Memory B cell (primary cell): ENCODE measurements at regions not wholly inside any gene's neighbourhood (a gene's known extent, or its start where the extent isn't known, plus 50 kb on each side); places are given as distances from the start of the nearest gene placed in this dataset.
A peak's percentile ranks its signal among the peaks of the same experiment; 100 is the strongest.

Source experiments
- ATAC-seq: fragments of 150-1000 bp; cut with Tn5 transposase; 2 replicates; pipeline ENCODE4 v1.10.0; 2021; ENCODE audit warnings: low read depth, mild to moderate bottlenecking, moderate library complexity
- DNase-seq, 2 donors: peaks; one replicate each; pipeline ENCODE4 v3.0.0; 2022; ENCODE audit warnings: low spot score in 2 of 2
- H3K27ac Mint-ChIP-seq: one replicate; pipeline ENCODE4 v1.8.0; 2022; ENCODE audit warnings: mild to moderate bottlenecking, moderate library complexity, mixed read lengths
- H3K27me3 Mint-ChIP-seq: one replicate; pipeline ENCODE4 v1.8.0; 2022; ENCODE audit warnings: mixed read lengths
- H3K36me3 Mint-ChIP-seq: one replicate; pipeline ENCODE4 v1.8.0; 2022; ENCODE audit warnings: mild to moderate bottlenecking, mixed read lengths
- H3K4me1 Mint-ChIP-seq: one replicate; pipeline ENCODE4 v1.8.0; 2022; ENCODE audit warnings: mixed read lengths
- H3K4me3 Mint-ChIP-seq: one replicate; pipeline ENCODE4 v1.8.0; 2022; ENCODE audit warnings: mild to moderate bottlenecking, moderate library complexity, mixed read lengths
- H3K9me3 Mint-ChIP-seq: one replicate; pipeline ENCODE4 v1.8.0; 2022; ENCODE audit warnings: mixed read lengths

GRCh38 chr1:222452031-222452430, 95.9 kb downstream of the HHIPL2 start:
- Mint-ChIP-seq H3K4me1 (peaks cover 2% of the 10 kb centered on the region), H3K27ac (no peak overlapping the region), H3K4me3 (no peak overlapping the region), H3K9me3 (no peaks in the 10 kb centered on the region), H3K27me3 (no peaks in the 10 kb centered on the region), H3K36me3 (no peaks in the 10 kb centered on the region)
- DNase-seq: no peak
- ATAC-seq: no peak

- ATAC-seq: no peak
- DNase-seq: no peak
- no peaks in the 10 kb centered on the region for H3K9me3 Mint-ChIP-seq
- H3K36me3 Mint-ChIP-seq: no peaks in the 10 kb centered on the region
- H3K27ac Mint-ChIP-seq: no peak overlapping the region
- H3K27me3 Mint-ChIP-seq: peaks cover 8% of the 10 kb centered on the region
- no peaks in the 10 kb centered on the region for H3K4me1 Mint-ChIP-seq
- no peak overlapping the region for H3K4me3 Mint-ChIP-seq
Measured at GRCh38 chr1:222443566-222443965, 104.3 kb downstream of the HHIPL2 start.

GRCh38 chr1:222441066-222441465, 106.8 kb downstream of the HHIPL2 start:
- Mint-ChIP-seq H3K4me1 (no peaks in the 10 kb centered on the region), H3K4me3 (no peak overlapping the region), H3K9me3 (no peaks in the 10 kb centered on the region), H3K36me3 (no peaks in the 10 kb centered on the region), H3K27ac (no peak overlapping the region), H3K27me3 (peaks cover 7% of the 10 kb centered on the region)
- ATAC-seq (no peak), DNase-seq (no peak)

GRCh38 chr1:222424826-222425225, 123.1 kb downstream of the HHIPL2 start:
- no peak overlapping the region for H3K27ac Mint-ChIP-seq
- peaks cover 15% of the 10 kb centered on the region for H3K4me1 Mint-ChIP-seq
- H3K9me3 Mint-ChIP-seq: peaks cover 6% of the 10 kb centered on the region
- no peak overlapping the region for H3K4me3 Mint-ChIP-seq
- H3K36me3 Mint-ChIP-seq: peaks cover 7% of the 10 kb centered on the region
- ATAC-seq: no peak
- peaks cover 15% of the 10 kb centered on the region for H3K27me3 Mint-ChIP-seq
- DNase-seq: no peak

GRCh38 chr1:222421380-222421779, 126.5 kb downstream of the HHIPL2 start:
- Mint-ChIP-seq H3K36me3 (peaks cover 4% of the 10 kb centered on the region), H3K4me3 (no peak overlapping the region), H3K27me3 (peaks cover 15% of the 10 kb centered on the region), H3K4me1 (peaks cover 15% of the 10 kb centered on the region), H3K27ac (no peak overlapping the region), H3K9me3 (peaks cover 4% of the 10 kb centered on the region)
- ATAC-seq (no peak), DNase-seq (no peak)

- Mint-ChIP-seq H3K27me3 (peaks cover 16% of the 10 kb centered on the region), H3K4me3 (peak overlapping the region; percentile 21), H3K9me3 (peaks cover 4% of the 10 kb centered on the region), H3K4me1 (peaks cover 15% of the 10 kb centered on the region), H3K36me3 (peaks cover 4% of the 10 kb centered on the region), H3K27ac (no peak overlapping the region)
- DNase-seq: no peak
- ATAC-seq: peak; percentile 64
Measured at GRCh38 chr1:222420633-222421032, 127.3 kb downstream of the HHIPL2 start.

- Mint-ChIP-seq H3K9me3 (peaks cover 4% of the 10 kb centered on the region), H3K27me3 (peaks cover 17% of the 10 kb centered on the region), H3K4me1 (peaks cover 15% of the 10 kb centered on the region), H3K27ac (no peak overlapping the region), H3K4me3 (no peak overlapping the region), H3K36me3 (peaks cover 4% of the 10 kb centered on the region)
- no peak for ATAC-seq
- no peak for DNase-seq
Measured at GRCh38 chr1:222418654-222419053, 129.2 kb downstream of the HHIPL2 start.

- ATAC-seq (no peak), DNase-seq (no peak)
- Mint-ChIP-seq H3K36me3 (no peaks in the 10 kb centered on the region), H3K27ac (no peak overlapping the region), H3K4me3 (no peak overlapping the region), H3K9me3 (peaks cover 3% of the 10 kb centered on the region), H3K4me1 (peaks cover 14% of the 10 kb centered on the region), H3K27me3 (peaks cover 10% of the 10 kb centered on the region)
Measured at GRCh38 chr1:222417264-222417663, 130.6 kb downstream of the HHIPL2 start.

GRCh38 chr1:222416001-222416791, 131.7 kb downstream of the HHIPL2 start:
- no peaks in the 10 kb centered on the region for H3K36me3 Mint-ChIP-seq
- H3K9me3 Mint-ChIP-seq: peaks cover 3% of the 10 kb centered on the region
- ATAC-seq (no peak), DNase-seq (no peak)
- H3K27me3 Mint-ChIP-seq: peaks cover 6% of the 10 kb centered on the region
- H3K4me1 Mint-ChIP-seq: peaks cover 11% of the 10 kb centered on the region
- no peak overlapping the region for H3K27ac Mint-ChIP-seq
- H3K4me3 Mint-ChIP-seq: no peak overlapping the region

GRCh38 chr1:222415441-222415840, 132.5 kb downstream of the HHIPL2 start:
- peaks cover 4% of the 10 kb centered on the region for H3K4me1 Mint-ChIP-seq

GRCh38 chr1:222413991-222414549, 133.8 kb downstream of the HHIPL2 start:
- H3K4me3 Mint-ChIP-seq: no peak overlapping the region
- peaks cover 6% of the 10 kb centered on the region for H3K27me3 Mint-ChIP-seq
- H3K27ac Mint-ChIP-seq: no peak overlapping the region
- peaks cover 3% of the 10 kb centered on the region for H3K9me3 Mint-ChIP-seq
- ATAC-seq (no peak), DNase-seq (no peak)
- H3K4me1 Mint-ChIP-seq: no peaks in the 10 kb centered on the region
- H3K36me3 Mint-ChIP-seq: no peaks in the 10 kb centered on the region

More at GRCh38 chr1:222415441-222415840, 132.5 kb downstream of the HHIPL2 start:
- no peak overlapping the region for H3K27ac Mint-ChIP-seq
- H3K4me3 Mint-ChIP-seq: no peak overlapping the region
- no peak for DNase-seq
- no peaks in the 10 kb centered on the region for H3K36me3 Mint-ChIP-seq
- peaks cover 3% of the 10 kb centered on the region for H3K9me3 Mint-ChIP-seq
- H3K27me3 Mint-ChIP-seq: peaks cover 6% of the 10 kb centered on the region
- ATAC-seq: no peak

- DNase-seq: no peak
- ATAC-seq: no peak
- peaks cover 6% of the 10 kb centered on the region for H3K27me3 Mint-ChIP-seq
- H3K9me3 Mint-ChIP-seq: peaks cover 3% of the 10 kb centered on the region
- no peak overlapping the region for H3K27ac Mint-ChIP-seq
- no peaks in the 10 kb centered on the region for H3K36me3 Mint-ChIP-seq
- H3K4me3 Mint-ChIP-seq: no peak overlapping the region
- no peaks in the 10 kb centered on the region for H3K4me1 Mint-ChIP-seq
Measured at GRCh38 chr1:222413436-222413835, 134.5 kb downstream of the HHIPL2 start.

- Mint-ChIP-seq H3K4me1 (peaks cover 4% of the 10 kb centered on the region), H3K9me3 (peaks cover 4% of the 10 kb centered on the region), H3K36me3 (peaks cover 2% of the 10 kb centered on the region), H3K27ac (peak overlapping the region; percentile 65), H3K4me3 (peak overlapping the region; percentile 96), H3K27me3 (peaks cover 8% of the 10 kb centered on the region)
- ATAC-seq: peak; percentile 81
- no peak for DNase-seq
Measured at GRCh38 chr1:222404710-222405109, 143.2 kb downstream of the HHIPL2 start.

GRCh38 chr1:222399197-222399596, 148.7 kb downstream of the HHIPL2 start:
- Mint-ChIP-seq H3K9me3 (no peaks in the 10 kb centered on the region), H3K27me3 (peaks cover 3% of the 10 kb centered on the region), H3K36me3 (no peaks in the 10 kb centered on the region), H3K4me3 (no peak overlapping the region), H3K27ac (no peak overlapping the region), H3K4me1 (no peaks in the 10 kb centered on the region)
- no peak for DNase-seq
- no peak for ATAC-seq

- DNase-seq (no peak), ATAC-seq (no peak)
- no peaks in the 10 kb centered on the region for H3K9me3 Mint-ChIP-seq
- H3K36me3 Mint-ChIP-seq: no peaks in the 10 kb centered on the region
- H3K27me3 Mint-ChIP-seq: peaks cover 9% of the 10 kb centered on the region
- H3K4me1 Mint-ChIP-seq: no peaks in the 10 kb centered on the region
- H3K4me3 Mint-ChIP-seq: no peak overlapping the region
- no peak overlapping the region for H3K27ac Mint-ChIP-seq
Measured at GRCh38 chr1:222394224-222394623, 153.7 kb downstream of the HHIPL2 start.
